GM19035 (cell line): ENCODE measurements at regions not wholly inside any gene's neighbourhood (a gene's known extent, or its start where the extent isn't known, plus 50 kb on each side); places are given as distances from the start of the nearest gene placed in this dataset.
"Not testable (repeated sequence)": the region's sequence is repeated elsewhere in the genome, so short reads cannot be mapped to it uniquely, and the experiment has no call there.

ENCODE experiments used
- ATAC-seq: cut with Tn5 transposase; IDR thresholded peaks from one replicate; pipeline ENCODE4 v1.9.1; 2021; ENCODE audit not compliant: unreplicated experiment

DNA sequence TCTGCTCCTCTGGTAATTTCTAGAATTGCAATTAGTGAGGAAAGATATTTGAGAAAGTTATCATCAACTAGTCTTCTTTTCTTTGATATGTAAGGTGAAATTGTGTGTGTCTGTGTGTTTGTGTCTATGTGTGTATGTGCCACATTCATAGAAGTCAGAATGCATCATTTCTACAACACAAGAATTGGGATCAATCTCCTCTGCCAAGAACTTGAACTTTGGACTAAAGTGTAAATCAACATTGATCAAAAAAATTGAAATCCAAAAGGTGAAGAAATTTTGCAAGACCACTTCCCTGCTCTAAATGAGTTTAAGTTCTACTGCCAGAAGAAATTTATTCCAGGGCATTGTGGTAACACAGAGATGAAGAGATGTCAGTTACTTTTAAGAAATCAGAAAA is 1072.8 kb downstream of the GRM8 start:
- ATAC-seq: no peak

DNA sequence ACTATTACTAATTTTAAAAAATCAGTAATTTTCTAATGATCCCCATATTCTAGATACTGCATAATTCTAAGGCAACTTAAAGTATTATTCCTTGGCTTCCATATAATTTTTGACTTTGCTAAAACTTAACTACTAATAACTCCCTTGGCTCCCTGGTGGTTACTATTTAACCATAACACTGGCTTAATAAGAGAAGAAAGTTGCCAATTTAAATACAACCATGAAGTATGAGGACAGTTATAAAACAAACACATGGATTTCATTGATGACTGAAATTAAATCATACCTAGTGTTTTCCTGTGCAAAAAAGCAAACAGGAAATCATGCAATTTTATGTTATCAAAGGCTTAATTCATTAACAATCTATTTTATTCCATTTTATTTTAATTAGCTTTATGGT is 1073.9 kb downstream of the GRM8 start:
- ATAC-seq: no peak

DNA sequence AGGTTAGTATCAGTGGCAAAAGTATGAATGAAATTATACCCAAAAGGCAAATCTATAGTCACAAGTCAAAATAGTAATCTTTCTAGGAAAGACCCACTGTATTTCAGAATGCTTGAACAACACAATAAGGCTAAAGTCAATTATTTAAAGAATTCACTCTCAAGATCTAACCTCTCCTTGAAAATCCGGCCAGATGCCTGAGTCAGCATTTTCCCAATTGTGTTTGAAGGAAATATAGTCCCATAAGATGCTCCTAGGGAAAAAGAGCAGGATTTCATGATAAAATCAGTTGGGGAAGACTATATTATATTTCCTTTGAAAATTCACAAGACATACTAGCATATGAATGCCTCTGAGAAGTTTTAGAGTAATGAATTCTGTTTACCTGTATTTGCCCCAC is 1075.0 kb downstream of the GRM8 start:
- no peak for ATAC-seq

- no peak for ATAC-seq
Observed at GRCh38 chr7:126166645-126167044, 1086.1 kb downstream of the GRM8 start.

GRCh38 chr7:126163647-126164046 is 1089.1 kb downstream of the GRM8 start:
- ATAC-seq: no peak

GRCh38 chr7:126157391-126157790 is 1095.3 kb downstream of the GRM8 start:
- ATAC-seq: no peak

GRCh38 chr7:126150278-126150958 is 1102.3 kb downstream of the GRM8 start:
- no peak for ATAC-seq

DNA sequence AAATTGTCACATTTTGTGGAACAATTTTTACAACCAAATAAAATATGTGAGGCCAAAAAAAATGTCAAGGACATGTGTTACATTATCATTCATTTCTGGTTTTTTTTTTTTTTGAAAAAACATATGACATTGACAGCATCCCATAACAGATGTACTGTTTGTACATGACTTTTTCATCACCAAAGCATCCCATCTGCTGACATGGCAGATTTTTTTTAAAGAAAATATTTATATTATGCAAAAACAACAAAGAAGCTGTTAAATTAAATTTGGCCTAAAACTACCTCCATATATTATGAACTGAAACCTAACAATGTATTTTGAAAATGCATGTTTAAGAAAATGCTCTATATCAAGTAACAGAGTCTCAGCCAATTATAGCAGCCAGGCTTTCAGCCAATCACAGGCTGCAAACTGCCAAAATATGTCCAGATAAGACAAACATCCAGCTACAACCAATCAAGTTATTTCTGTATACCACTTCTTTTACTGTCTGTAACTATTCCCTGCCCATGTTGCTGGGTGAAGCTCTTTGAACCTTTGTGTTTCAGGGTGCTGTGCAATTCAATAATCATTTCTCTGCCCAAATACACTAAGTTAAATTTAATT is 1111.8 kb downstream of the GRM8 start:
- no peak for ATAC-seq

DNA sequence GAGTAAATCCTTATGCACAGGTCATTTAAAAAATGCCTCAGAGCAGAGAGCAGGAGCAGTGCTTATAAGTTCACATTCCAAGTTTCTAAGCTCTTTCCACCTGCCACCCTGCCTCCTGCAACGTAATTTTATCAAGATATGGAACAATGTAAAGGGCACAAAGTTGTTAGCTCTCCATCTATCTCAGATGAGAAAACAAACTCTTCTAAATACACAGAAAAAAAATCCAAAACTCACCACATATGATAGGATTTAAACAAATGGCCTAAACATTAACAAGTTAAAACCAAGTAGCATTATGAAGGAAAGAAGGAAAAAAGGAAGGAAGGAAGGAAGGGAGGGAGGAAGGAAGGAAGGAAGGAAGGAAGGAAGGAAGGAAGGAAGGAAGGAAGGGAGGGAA is 1132.8 kb downstream of the GRM8 start:
- no peak for ATAC-seq

DNA sequence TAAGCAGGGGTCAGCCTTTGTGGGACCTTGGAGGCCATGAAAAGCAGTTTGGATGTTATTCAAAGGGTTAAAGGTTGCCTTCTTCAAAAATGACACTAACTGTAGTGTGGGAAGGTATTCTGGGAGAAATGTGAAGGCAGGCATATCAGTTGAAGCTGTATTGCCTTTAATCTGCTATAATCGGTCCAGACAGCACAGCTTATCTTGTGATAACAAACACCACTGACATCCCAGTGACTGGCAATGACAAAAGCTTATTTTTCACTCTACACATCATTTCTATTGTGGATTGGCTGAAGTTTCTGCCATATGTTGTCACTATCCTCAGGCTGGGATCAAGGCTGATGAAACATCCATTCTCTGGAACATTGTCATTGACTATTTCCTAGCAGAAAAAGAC is 1149.2 kb downstream of the GRM8 start:
- no peak for ATAC-seq

GRCh38 chr7:126083014-126083413 is 1153.4 kb upstream of the POT1 start:
- no peak for ATAC-seq

DNA sequence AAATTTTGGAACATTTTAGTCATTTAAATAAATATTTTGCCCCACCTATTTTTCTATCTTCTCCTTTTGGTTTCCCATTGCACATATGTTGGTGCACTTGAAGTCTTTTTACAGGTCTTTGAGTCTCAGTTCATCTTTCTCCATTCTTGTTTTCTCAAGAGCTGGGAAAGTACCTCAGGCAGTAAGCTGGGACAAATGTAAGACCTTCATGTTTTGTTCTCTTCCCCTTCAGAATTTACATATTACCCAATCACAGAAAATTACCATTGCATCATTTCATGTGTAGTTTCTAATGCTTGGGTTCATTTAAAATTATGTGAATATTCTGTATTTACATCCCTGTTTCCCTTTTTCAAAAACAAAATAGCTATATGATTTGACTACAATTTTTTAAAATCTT is 1150.0 kb upstream of the POT1 start:
- no peak for ATAC-seq

DNA sequence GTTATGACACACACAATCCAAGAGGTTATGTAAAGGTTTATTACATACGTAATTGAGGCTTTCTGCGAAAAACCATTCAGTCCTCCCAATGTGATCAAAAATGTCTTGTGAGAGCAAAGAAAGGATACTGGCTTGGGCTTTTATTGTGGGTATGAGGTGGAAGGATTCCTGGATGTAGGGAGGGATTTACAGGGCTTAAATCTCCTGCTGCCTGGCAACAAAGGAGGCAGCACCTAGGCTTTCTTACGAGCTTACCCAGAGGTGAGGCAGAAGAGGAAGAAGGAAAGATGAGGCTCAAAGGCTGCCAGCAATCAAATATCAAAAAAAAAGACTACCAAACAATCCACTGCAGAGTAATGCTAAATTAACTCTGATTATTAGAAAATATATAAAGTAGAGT is 1149.5 kb upstream of the POT1 start:
- no peak for ATAC-seq

DNA sequence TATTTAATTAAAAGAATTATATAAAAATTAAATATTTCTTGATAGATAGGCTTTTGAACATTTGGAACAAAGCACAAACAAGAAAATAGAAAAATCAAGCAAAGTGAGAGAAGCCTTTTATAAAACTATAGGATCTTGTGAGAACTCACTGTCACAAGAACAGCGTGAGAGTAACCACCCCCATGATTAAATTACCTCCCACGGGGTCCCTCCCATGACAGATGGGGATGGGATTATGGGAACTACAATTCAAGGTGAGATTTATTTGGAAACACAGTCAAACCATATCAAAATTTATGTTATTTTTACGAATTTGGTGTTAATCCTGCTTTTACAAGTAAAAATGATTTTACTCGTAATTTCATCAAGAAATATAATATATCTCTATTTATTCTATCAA is 1136.1 kb upstream of the POT1 start:
- no peak for ATAC-seq

DNA sequence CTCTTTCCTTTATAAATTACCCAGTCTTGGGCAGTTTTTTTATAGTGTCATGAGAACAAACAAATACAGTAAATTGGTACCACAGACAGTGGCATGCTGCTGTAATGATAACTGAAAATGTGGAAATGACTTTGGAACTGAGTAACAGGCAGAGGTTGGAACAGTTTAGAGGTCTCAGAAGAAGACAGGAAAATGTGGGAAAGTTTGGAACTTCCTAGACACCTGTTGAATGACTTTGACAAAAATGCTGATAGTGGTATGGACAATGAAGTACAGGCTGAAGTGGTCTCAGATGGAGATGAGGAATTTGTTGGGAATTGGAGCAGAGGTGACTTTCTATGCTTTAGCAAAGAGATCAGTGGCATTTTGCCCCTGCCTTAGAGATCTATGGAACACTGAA is 1128.4 kb upstream of the POT1 start:
- no peak for ATAC-seq

DNA sequence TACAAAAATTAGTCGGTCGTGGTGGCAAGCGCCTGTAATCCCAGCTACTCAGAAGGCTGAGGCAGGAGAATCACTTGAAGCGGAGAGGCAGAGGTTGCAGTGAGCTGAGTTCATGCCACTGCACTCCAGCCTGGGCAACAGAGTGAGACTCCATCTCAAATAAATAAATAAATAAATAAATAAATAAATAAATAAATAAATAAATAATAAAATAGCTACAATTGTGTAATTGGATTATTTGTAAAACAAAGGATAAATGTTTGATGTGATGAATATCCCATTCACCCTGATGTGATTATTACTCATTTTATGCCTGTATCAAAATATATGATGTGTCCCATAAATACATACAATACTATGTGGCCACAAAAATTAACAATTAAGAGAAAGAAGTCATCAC is 1127.0 kb upstream of the POT1 start:
- not testable (repeated sequence) for ATAC-seq

DNA sequence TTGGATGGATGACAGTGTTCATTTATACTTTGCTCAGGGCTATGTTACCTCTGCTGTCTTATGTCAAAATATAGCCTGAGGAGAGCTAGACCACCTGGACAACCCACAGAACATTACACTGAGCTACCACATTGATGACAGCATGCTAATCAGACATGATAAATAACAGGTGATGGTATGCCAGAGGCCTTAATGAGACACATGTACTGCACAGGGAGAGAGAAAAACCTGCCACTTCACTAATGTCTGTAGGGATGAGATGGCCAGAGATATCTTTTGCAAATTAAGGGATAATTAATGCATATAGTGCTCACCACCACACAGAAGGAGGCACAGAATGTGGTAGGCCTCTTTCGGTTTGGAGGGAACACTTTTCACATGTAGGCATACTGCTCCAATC is 1122.6 kb upstream of the POT1 start:
- ATAC-seq: no peak

DNA sequence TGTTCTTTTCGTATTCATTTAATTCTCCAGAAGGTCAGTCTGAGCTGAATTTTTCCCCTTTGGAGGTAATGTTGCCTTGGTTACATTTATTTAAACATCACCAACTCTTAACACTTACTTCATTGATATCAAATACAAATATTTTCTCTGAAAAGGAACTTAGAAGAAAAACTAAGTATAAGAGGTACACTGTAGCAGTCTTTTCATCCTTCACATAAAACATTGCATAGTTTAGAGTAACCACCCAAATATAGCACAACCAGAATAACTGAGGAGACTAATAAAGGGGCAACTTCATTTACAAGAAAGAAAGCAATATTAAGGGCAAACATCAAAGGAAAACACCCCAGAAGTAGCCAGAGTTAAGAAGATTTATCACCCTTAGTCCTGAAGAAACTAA is 1115.0 kb upstream of the POT1 start:
- no peak for ATAC-seq

DNA sequence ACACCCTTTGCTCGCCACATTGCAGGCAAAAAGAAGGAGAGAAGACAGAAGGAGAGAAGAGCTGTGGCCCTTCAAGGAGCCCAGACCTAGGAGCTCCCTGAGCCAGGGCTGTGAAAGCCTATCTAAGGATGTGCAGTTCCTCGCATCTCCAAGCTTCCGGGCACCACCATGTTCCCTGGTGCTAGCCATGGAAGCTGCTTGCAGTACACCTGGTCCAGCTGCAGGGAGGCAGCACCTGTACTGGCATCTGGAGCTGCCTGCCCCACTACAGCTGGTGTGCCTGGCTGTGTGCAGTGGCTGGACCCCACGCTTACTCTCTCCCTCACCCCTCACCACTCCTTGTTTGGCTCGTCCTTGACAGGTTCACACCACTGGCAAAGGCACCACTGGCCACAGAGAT is 1111.8 kb upstream of the POT1 start:
- no peak for ATAC-seq

DNA sequence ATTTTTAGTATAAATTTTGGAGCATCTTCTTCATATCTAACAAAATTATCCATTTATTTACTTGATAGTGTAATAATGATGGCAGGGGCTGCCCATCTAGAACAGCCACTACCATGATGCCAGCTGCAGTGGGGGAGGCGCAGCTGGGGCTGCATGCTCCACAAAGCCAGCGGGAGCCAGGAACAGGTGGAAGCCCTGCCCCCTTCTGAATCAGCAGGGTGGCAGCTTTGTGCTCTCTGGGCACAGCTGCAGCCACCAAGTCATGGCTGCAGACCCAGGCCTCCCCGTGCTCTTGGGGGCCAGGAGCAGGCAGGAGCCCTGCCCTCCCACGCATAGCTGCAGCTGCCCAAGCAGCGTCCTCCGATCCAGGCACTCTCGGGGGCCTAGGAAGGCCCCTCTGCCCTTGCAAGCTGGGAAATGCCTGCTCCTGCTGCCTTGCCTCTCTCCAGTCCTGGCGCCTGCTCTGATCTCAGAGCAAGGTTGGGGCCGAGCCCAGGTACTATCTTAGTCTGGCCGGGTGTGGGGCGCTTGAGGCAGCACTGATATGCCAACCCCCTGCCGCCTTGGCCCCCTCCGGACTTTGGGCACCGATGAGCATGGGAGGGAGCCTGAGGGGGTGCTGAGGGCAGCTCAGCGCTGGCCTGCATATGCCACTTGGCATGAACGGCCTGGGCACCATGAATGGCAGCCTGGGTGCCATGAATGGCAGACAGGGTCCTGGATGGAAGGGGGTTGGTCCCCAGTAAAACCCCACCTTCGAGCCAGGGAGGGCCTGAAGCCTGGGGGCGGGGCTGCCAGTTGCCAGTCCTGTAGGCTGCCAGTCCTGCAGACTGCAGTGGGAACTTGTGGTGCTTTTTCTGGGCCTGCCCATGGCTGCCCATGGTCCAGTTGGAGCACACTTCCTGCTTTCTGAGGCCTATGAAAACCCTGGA is 1110.8 kb upstream of the POT1 start:
- no peak for ATAC-seq

DNA sequence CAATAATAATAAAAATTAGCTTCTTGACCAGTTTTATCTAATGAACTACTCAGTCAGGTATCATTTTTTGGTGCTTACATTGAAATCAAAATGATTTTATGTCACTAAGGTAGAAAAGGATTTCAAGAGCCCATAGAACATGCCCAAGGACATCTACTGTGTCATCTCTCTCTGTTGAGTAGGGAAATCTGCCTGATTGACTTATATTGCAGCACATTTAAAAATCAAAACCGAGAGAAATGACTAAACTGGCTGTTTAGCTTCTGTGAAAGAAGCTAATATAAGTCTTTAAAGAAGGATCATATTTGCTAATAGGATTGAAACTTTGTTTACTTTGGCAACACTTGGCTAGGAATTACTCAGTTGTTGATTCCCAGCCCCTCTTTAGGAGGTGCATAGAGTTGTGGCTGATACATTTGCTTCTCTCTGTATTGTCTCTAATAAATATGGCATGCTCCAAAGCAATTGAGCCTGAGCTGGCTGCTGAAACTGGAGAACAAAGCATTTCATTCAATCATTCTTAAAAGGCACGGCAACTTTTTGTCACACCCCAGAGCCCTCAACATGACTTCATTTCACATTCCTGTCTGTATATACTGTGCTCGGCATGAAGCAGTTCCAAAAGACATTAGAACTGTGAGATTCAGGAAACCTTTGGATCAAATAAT is 1096.9 kb upstream of the POT1 start:
- ATAC-seq: no peak

- no peak for ATAC-seq
Observed at GRCh38 chr7:126022452-126022851, 1092.8 kb upstream of the POT1 start.
